Astrocyte of the cerebellum (primary cell): ENCODE measurements at regions not wholly inside any gene's neighbourhood (a gene's known extent, or its start where the extent isn't known, plus 50 kb on each side); places are given as distances from the start of the nearest gene placed in this dataset.

Source experiments
- DNase-seq: peaks from one replicate; pipeline ENCODE4 v3.0.0-alpha.2; 2011; ENCODE audit warnings: low read depth
- H3K4me3 ChIP-seq: 2 replicates; pipeline ENCODE4 v1.5.1; 2011; ENCODE audit warnings: mild to moderate bottlenecking, low read depth, low read length, moderate library complexity
- in situ Hi-C: cut with HindIII; loops from 2 replicates; pipeline ENCODE4 v1.10.0; 2017; ENCODE audit warnings: low sequenced_read_pairs
- TF ChIP-seq, protein P1 (sequence below): IDR thresholded peaks from 2 replicates; pipeline ENCODE4 v1.5.1; 2012; ENCODE audit warnings: low read length, low read depth, moderate library complexity, mild to moderate bottlenecking; ENCODE audit errors: missing control alignments

DNA sequence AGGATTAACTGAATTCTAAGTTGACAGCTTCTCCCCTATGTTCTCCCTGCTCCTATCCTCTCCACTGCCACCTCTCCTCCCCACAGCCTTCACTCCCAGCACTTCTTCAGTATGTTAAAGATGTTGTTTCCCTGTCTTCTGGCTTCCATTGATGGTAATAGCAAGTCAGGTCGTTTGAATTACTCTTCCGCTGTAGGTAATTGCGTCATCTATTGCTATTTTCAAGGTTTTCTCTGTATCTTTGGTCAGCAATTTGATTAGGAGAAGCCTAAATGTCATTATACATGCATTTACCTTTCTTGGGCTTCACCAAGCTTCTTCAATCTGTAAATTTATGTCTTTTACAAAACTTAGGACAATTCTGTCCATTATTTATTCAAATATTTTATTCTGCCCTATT is 377.3 kb upstream of the KLF12 start:
- H3K4me3 ChIP-seq: no peak overlapping the region
- TF ChIP-seq, protein P1, sequence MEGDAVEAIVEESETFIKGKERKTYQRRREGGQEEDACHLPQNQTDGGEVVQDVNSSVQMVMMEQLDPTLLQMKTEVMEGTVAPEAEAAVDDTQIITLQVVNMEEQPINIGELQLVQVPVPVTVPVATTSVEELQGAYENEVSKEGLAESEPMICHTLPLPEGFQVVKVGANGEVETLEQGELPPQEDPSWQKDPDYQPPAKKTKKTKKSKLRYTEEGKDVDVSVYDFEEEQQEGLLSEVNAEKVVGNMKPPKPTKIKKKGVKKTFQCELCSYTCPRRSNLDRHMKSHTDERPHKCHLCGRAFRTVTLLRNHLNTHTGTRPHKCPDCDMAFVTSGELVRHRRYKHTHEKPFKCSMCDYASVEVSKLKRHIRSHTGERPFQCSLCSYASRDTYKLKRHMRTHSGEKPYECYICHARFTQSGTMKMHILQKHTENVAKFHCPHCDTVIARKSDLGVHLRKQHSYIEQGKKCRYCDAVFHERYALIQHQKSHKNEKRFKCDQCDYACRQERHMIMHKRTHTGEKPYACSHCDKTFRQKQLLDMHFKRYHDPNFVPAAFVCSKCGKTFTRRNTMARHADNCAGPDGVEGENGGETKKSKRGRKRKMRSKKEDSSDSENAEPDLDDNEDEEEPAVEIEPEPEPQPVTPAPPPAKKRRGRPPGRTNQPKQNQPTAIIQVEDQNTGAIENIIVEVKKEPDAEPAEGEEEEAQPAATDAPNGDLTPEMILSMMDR: no peak
- no peak for DNase-seq
- in situ Hi-C loops: no loop called here

DNA sequence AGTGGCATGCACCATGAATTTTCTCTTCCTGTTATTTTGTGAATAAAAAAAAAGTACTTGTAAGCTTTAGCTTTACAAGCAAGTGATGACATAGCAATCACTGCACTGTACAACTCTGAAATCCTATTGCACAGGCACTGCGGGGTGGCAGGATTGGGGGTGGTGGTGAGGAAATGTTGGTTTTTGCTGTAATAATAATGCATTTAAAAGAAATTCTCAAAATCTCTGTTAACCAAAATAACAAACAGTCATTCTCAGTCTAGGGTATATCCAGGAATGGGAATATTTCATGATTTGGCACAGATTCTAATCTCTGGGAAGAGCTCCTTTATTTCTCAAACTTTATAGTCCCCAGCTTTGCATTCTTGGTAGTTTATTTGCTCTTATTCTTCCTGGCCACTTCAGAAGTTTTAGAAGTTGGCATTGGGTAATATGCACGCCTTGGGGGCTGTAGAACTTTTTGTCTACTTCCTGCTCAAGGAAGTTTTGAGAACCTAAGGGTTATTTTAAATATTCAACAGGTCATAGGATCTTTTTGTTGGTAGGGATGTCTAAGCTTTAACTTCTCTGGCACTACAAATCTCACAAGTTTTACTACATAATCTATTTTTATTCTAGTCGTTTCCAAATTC is 353.0 kb upstream of the KLF12 start:
- no peak overlapping the region for H3K4me3 ChIP-seq
- TF ChIP-seq, protein P1: no peak
- in situ Hi-C loops: no loop called here
- no peak for DNase-seq

DNA sequence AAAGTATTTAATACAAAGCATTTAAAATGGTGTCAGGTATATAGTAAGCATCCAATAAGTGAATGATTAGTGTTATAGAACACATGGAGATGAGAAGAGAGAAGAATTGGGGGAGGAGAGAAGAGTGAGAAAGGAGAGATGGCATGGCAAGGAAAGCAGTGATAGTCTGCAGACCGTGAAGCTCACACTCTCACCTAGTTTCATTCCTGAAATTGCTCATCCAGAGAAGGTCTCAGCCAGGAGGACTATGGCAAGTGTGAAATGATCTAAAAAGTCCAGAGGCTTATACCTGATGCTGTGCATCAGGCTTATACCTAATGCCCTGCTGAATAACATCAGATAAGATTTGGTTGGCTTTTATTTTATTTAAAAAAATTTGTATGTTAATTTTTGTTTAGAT is 351.6 kb upstream of the KLF12 start:
- DNase-seq: no peak
- in situ Hi-C loops: no loop called here
- TF ChIP-seq, protein P1: no peak

DNA sequence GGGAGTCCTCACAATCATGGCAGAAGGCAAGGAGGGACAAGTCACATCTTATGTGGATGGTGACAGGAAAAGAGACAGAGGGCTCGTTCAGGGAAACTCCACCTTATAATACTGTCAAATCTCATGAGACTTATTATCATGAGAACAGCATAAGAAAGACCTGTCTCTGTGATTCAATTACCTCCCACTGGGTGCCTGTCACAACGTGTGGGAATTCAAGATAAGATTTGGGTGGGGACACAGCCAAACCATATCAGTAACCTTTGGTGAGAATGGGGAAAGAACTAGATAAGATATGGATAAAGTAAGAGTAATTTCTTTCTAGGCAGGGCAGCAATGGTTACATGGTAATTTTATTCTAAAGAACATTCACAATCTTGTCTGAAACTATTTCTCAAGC is 344.9 kb upstream of the KLF12 start:
- DNase-seq: no peak
- H3K4me3 ChIP-seq: no peak overlapping the region
- TF ChIP-seq, protein P1: no peak
- in situ Hi-C loops: no loop called here

More for the DNA sequence above, 351.6 kb upstream of the KLF12 start:
- no peak overlapping the region for H3K4me3 ChIP-seq

DNA sequence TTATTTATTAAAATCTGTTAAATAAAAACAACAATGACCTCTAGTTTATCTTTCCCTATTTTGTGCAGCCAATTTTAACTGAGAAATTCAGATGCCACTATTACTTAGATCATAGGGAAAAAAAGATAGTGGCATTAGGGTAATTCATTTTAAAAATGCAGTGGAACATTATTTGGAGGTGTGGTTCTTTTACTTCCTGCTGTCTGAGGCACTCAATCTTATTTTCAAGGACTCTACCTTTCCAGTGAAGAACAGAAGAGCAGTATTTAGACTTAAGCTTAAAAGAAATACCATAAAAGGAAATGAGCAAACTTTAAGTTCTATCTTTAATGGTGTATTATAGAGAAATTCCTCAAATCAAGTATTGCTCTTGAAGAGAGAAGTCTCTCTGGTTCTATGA is 342.6 kb upstream of the KLF12 start:
- no peak for DNase-seq
- no peak overlapping the region for H3K4me3 ChIP-seq
- in situ Hi-C loops: no loop called here
- TF ChIP-seq, protein P1: no peak

DNA sequence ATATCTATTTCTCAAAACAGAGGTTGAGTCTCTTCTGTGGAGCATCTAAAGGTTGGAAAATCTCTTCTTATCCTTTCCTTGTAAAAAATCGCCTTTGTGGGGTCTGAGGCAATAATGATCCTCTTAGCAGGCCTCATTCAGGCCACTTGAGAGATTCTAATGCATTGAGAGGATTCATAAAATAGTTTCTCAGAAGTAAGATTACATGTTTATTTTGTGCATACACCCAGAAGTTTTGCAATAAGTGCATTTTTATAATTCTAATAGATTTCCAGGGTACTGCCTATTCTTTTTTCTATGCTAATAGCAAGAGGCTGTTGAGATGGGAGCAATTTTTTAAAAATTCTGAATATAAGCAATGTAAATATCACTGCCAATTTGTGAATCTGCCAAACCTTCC is 342.2 kb upstream of the KLF12 start:
- DNase-seq: no peak
- H3K4me3 ChIP-seq: no peak overlapping the region
- in situ Hi-C loops: no loop called here
- TF ChIP-seq, protein P1: no peak

DNA sequence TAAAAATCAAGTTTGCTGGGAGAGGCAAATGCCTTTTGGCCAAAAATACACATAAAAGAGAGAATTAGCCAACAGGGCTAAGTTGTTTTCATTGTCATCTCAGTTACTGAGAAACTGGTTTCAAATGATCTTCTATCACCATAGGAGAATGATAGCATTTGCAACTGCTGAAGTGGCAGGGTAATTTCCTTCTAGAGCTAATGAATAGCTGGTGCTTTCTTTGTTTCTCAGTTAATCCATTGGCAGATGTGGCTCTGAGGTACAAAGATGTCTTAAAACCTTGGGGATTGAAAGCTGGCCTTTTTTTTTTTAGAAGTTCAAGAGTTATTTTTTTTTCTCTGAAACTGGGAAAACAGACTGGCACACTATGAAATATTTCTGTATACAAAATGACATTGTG is 332.7 kb upstream of the KLF12 start:
- in situ Hi-C loops: no loop called here
- no peak overlapping the region for H3K4me3 ChIP-seq
- no peak for DNase-seq
- TF ChIP-seq, protein P1: no peak
